HPDE6-E6E7 (cell line): ENCODE measurements at regions not wholly inside any gene's neighbourhood (a gene's known extent, or its start where the extent isn't known, plus 50 kb on each side); places are given as distances from the start of the nearest gene placed in this dataset.

Experiments used
- DNase-seq: peaks from one replicate; pipeline ENCODE4 v3.0.0; 2011; ENCODE audit warnings: missing footprints; ENCODE audit errors: extremely low spot score

- DNase-seq = no peak
Observed at GRCh38 chr7:25392588-25393338, 164.5 kb upstream of the NPVF start.

- DNase-seq = no peak
Observed at GRCh38 chr7:25395976-25396375, 167.7 kb upstream of the NPVF start.

GRCh38 chr7:25396668-25397067, 168.4 kb upstream of the NPVF start:
- DNase-seq = no peak

- DNase-seq = no peak
Observed at GRCh38 chr7:25398418-25398817, 170.1 kb upstream of the NPVF start.

GRCh38 chr7:25399000-25399750, 170.9 kb upstream of the NPVF start:
- DNase-seq = no peak

- DNase-seq = no peak
Observed at GRCh38 chr7:25402532-25402931, 174.2 kb upstream of the NPVF start.

GRCh38 chr7:25405736-25406135, 177.4 kb upstream of the NPVF start:
- no peak for DNase-seq

GRCh38 chr7:25407053-25407452, 178.8 kb upstream of the NPVF start:
- DNase-seq = no peak

- DNase-seq = no peak
Observed at GRCh38 chr7:25408012-25408687, 179.9 kb upstream of the NPVF start.

GRCh38 chr7:25408876-25409275, 180.6 kb upstream of the NPVF start:
- no peak for DNase-seq

GRCh38 chr7:25409897-25410636, 181.8 kb upstream of the NPVF start:
- DNase-seq = no peak

GRCh38 chr7:25420771-25421170, 192.5 kb upstream of the NPVF start:
- no peak for DNase-seq

GRCh38 chr7:25424113-25424512, 195.8 kb upstream of the NPVF start:
- no peak for DNase-seq

GRCh38 chr7:25424855-25425254, 196.6 kb upstream of the NPVF start:
- no peak for DNase-seq

GRCh38 chr7:25427721-25428120, 199.4 kb upstream of the NPVF start:
- no peak for DNase-seq

GRCh38 chr7:25429731-25430130, 201.4 kb upstream of the NPVF start:
- no peak for DNase-seq

- no peak for DNase-seq
Observed at GRCh38 chr7:25430200-25430931, 202.1 kb upstream of the NPVF start.

GRCh38 chr7:25431956-25432450, 203.7 kb upstream of the NPVF start:
- DNase-seq = no peak

GRCh38 chr7:25432807-25433206, 204.5 kb upstream of the NPVF start:
- no peak for DNase-seq

GRCh38 chr7:25436413-25436812, 208.1 kb upstream of the NPVF start:
- DNase-seq = no peak

GRCh38 chr7:25437308-25437707, 209.0 kb upstream of the NPVF start:
- DNase-seq = no peak
